ENCODE measurements at regions not wholly inside any gene's neighbourhood (a gene's known extent, or its start where the extent isn't known, plus 50 kb on each side); places are given as distances from the start of the nearest gene placed in this dataset.

GRCh38 chr5:26625099-26625498 is 413.3 kb downstream of the CDH9 start:
- no peak for TF ChIP-seq CTCF (IDR thresholded peaks at IDR 0.05 in 8 of 11, conservative IDR thresholded peaks at IDR 0.05 in 3 of 11)
- TF ChIP-seq POLR2AphosphoS5 (IDR thresholded peaks at IDR 0.05) = no peak
- no peak for TF ChIP-seq POLR2A (IDR thresholded peaks at IDR 0.05)

Measured in spleen (tissue), 7 donors.